Central memory CD8-positive, alpha-beta T cell (primary cell): ENCODE measurements at regions not wholly inside any gene's neighbourhood (a gene's known extent, or its start where the extent isn't known, plus 50 kb on each side); places are given as distances from the start of the nearest gene placed in this dataset.

Source experiments
- ATAC-seq: fragments of 150-1000 bp; cut with Tn5 transposase; replicated peaks from 2 replicates; pipeline ENCODE4 v1.10.0; 2022; ENCODE audit warnings: mild to moderate bottlenecking, moderate FRiP score, moderate number of reproducible peaks; ENCODE audit not compliant: poor library complexity, severe bottlenecking; ENCODE audit errors: extremely low read depth
- DNase-seq, 2 donors: peaks; one replicate each; pipeline ENCODE4 v3.0.0; 2021; ENCODE audit warnings: low spot score in 2 of 2
- H3K27ac Mint-ChIP-seq: one replicate; pipeline ENCODE4 v1.8.0; 2022; ENCODE audit warnings: low read depth, mild to moderate bottlenecking, moderate library complexity, mixed read lengths
- H3K27me3 Mint-ChIP-seq: one replicate; pipeline ENCODE4 v1.8.0; 2022; ENCODE audit warnings: mixed read lengths
- H3K36me3 Mint-ChIP-seq: one replicate; pipeline ENCODE4 v1.8.0; 2022; ENCODE audit warnings: mild to moderate bottlenecking, moderate library complexity, mixed read lengths; ENCODE audit not compliant: insufficient read depth
- H3K4me1 Mint-ChIP-seq: one replicate; pipeline ENCODE4 v1.8.0; 2022; ENCODE audit warnings: mixed read lengths
- H3K4me3 Mint-ChIP-seq: one replicate; pipeline ENCODE4 v1.8.0; 2022; ENCODE audit warnings: mild to moderate bottlenecking, moderate library complexity, mixed read lengths
- H3K9me3 Mint-ChIP-seq: one replicate; pipeline ENCODE4 v1.8.0; 2022; ENCODE audit warnings: mixed read lengths

DNA sequence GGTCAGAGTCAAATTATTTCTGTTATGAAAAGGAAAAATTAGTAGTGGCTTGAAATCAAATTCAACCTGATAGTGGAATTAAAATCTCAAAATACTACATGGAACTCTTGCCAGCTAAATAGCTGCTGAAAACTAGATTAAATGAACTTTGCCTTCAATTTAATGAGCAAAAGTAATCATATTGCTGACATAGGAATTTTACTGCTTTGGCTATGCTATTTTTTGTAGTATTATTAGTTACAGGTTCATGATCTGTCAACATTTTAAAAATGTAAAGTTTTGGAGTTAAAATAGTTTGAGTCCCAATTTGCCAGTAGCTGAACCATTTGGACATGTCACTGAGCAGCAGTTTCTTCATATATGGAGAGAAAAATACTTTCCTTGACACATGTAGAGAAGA, 81.4 kb downstream of the RERGL start:
- Mint-ChIP-seq H3K27me3 (no peaks in the 10 kb centered on the region), H3K4me1 (no peaks in the 10 kb centered on the region)
- no peak for DNase-seq

DNA sequence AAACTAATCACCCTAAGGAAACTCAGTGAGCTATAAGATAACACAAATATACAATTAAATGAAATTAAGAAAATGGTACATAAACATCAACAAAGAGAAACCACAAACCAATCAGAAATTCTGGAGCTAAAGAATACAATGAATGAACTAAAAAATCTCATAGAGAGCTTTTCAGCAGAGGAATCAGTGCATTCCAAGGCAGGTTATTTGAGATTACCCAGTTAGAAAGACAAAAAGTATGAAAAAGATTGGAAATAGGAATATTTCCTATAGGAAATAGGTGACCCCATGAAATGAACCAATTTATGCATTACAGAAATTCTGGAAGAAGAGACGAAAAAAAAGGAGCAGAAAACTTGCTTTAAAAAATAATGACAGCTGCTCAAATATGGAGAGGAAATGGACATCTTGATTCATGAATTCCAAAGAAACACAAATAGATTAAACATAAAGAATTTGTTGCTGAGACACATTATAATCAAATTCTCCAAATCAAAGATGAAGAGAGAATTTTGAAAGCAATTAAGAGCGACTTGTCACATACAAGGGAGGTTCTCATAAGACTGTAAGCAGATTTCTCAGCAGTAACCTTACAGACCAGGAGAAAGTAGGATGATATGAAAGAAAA, 90.7 kb downstream of the RERGL start:
- ATAC-seq (no peak), DNase-seq (no peak)
- Mint-ChIP-seq H3K4me3 (no peak overlapping the region), H3K4me1 (no peaks in the 10 kb centered on the region), H3K36me3 (no peaks in the 10 kb centered on the region), H3K9me3 (peaks cover 24% of the 10 kb centered on the region), H3K27me3 (no peaks in the 10 kb centered on the region), H3K27ac (no peak overlapping the region)

More for the DNA sequence above, 81.4 kb downstream of the RERGL start:
- Mint-ChIP-seq H3K27ac (no peak overlapping the region), H3K9me3 (peaks cover 20% of the 10 kb centered on the region), H3K36me3 (no peaks in the 10 kb centered on the region), H3K4me3 (no peak overlapping the region)
- no peak for ATAC-seq

DNA sequence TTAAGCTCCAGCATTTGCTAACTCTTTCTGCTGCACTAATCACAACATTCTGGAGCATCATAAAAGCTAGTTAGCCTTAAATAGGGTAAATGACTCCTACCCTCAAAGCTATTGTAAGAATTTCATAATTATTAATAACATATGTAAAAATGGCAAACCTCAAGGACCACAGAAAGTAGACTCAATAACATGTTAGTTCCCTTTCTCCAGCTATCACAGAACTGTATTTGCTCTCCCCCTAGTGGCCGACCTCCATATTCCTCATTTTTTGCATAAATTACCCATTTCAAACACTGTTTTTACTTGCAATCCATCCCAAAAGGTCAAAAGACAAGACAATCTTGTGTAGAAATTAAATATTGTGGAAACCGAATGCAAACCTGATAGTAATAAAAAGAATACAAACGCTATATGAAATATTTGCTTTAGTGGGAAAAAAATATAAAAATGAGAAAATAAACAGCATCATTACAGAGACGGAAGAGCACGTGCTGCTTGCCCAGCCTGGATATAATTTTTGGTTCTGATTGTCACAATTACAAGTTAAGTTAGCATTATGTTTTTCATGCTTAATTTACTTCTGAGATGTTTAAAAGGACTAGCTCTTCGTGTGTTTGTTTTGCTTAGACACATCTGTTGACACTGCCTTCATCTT, 97.9 kb downstream of the RERGL start:
- no peak for ATAC-seq
- H3K27me3 Mint-ChIP-seq = no peaks in the 10 kb centered on the region
- no peak for DNase-seq
- H3K4me3 Mint-ChIP-seq = no peak overlapping the region
- H3K4me1 Mint-ChIP-seq = no peaks in the 10 kb centered on the region
- H3K9me3 Mint-ChIP-seq = peaks cover 8% of the 10 kb centered on the region
- no peak overlapping the region for H3K27ac Mint-ChIP-seq
- no peaks in the 10 kb centered on the region for H3K36me3 Mint-ChIP-seq

GRCh38 chr12:17982556-17982955, 107.4 kb downstream of the RERGL start:
- H3K4me1 Mint-ChIP-seq = no peaks in the 10 kb centered on the region
- no peak overlapping the region for H3K27ac Mint-ChIP-seq
- H3K4me3 Mint-ChIP-seq = no peak overlapping the region
- H3K36me3 Mint-ChIP-seq = no peaks in the 10 kb centered on the region
- peaks cover 5% of the 10 kb centered on the region for H3K9me3 Mint-ChIP-seq
- ATAC-seq (no peak), DNase-seq (no peak)
- H3K27me3 Mint-ChIP-seq = no peaks in the 10 kb centered on the region

DNA sequence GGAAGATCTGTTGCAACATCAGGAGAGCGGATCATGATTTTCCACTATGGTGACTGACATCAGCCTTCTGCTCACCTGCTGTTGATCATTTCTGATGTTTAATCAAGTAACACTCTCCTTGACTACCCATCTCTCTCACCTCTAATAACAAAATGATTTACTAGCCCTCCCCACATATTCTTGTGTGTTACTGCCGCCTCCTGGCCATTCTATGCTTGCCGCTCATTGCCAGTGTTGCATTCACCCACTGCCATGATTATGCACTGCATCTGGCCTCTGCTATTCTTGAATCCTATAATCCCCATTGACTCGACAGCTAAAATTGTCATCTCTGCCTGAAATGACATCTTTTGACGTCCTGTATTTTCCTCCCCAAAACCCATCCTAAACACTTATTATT, 113.8 kb downstream of the RERGL start:
- ATAC-seq = no peak
- no peak for DNase-seq
- Mint-ChIP-seq H3K27ac (no peak overlapping the region), H3K36me3 (peaks cover 2% of the 10 kb centered on the region), H3K27me3 (no peaks in the 10 kb centered on the region), H3K4me3 (no peak overlapping the region), H3K4me1 (no peaks in the 10 kb centered on the region), H3K9me3 (peaks cover 7% of the 10 kb centered on the region)

GRCh38 chr12:17975763-17976162, 114.2 kb downstream of the RERGL start:
- DNase-seq (no peak), ATAC-seq (no peak)
- Mint-ChIP-seq H3K36me3 (peaks cover 2% of the 10 kb centered on the region), H3K9me3 (peaks cover 7% of the 10 kb centered on the region), H3K27me3 (no peaks in the 10 kb centered on the region), H3K4me1 (no peaks in the 10 kb centered on the region), H3K4me3 (no peak overlapping the region), H3K27ac (no peak overlapping the region)

GRCh38 chr12:17975239-17975638, 114.8 kb downstream of the RERGL start:
- no peaks in the 10 kb centered on the region for H3K27me3 Mint-ChIP-seq
- H3K36me3 Mint-ChIP-seq = peaks cover 2% of the 10 kb centered on the region
- H3K27ac Mint-ChIP-seq = no peak overlapping the region
- H3K9me3 Mint-ChIP-seq = peaks cover 7% of the 10 kb centered on the region
- DNase-seq (no peak), ATAC-seq (no peak)
- no peak overlapping the region for H3K4me3 Mint-ChIP-seq
- no peaks in the 10 kb centered on the region for H3K4me1 Mint-ChIP-seq

- Mint-ChIP-seq H3K36me3 (no peaks in the 10 kb centered on the region), H3K9me3 (peaks cover 17% of the 10 kb centered on the region), H3K4me1 (no peaks in the 10 kb centered on the region), H3K27me3 (no peaks in the 10 kb centered on the region), H3K4me3 (no peak overlapping the region), H3K27ac (no peak overlapping the region)
- ATAC-seq (no peak), DNase-seq (no peak)
These were observed 118.1 kb downstream of the RERGL start for GRCh38 chr12:17971850-17972249.

DNA sequence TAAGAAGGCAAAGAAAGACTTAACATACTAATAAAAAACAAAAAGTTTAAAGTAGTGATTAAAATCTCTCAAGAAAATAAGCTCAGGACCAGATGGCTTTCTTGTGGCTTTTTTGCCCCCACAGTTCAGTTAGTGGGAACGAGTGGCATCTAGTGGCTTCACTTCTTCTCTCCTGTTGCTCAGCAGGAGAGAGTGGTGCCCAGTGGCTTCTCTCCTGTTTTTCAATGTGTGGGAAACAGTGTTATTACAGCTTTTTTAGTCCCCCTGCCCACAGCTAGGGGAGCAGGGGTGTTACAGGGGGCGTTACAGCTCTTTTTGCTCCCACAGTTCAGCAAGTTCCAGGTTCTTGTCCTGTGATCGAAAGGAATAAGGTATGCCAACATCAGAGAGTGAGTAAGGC, 135.2 kb downstream of the RERGL start:
- Mint-ChIP-seq H3K27me3 (no peaks in the 10 kb centered on the region), H3K36me3 (no peaks in the 10 kb centered on the region), H3K9me3 (peaks cover 15% of the 10 kb centered on the region), H3K4me3 (no peak overlapping the region), H3K27ac (no peak overlapping the region), H3K4me1 (no peaks in the 10 kb centered on the region)
- ATAC-seq (no peak), DNase-seq (no peak)

GRCh38 chr12:17950898-17951297, 139.1 kb downstream of the RERGL start:
- Mint-ChIP-seq H3K9me3 (peaks cover 19% of the 10 kb centered on the region), H3K27ac (no peak overlapping the region), H3K36me3 (no peaks in the 10 kb centered on the region), H3K4me1 (no peaks in the 10 kb centered on the region), H3K4me3 (no peak overlapping the region), H3K27me3 (no peaks in the 10 kb centered on the region)
- no peak for DNase-seq
- ATAC-seq = no peak

DNA sequence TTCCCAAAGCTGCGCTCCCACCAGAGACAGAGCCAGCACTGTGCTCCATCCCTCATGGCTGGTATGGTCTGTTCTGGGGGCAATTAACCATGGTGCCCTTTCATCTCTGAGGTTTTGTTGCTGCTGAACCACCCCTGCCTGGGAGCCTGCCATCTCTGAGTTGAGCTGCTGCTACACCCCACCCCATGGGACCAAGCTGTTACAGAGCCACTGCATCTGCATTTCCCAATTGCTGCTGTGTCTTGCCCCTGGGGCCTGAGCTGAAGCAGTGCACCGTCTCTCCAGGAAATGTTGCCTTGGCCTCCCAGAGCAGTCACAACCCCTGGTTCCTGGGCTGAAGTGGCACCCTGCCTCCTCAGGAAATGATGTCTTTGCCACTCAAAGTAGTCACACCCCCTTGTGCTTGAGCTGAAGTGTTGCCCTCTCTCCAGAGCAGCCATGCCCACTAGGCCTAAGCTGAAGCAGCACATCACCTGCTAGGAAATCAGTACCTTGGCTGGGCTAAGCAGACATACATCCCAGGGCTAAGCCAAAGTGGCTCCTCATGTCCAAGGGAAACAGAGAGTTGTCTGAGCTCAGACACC, 140.3 kb downstream of the RERGL start:
- H3K27me3 Mint-ChIP-seq = no peaks in the 10 kb centered on the region
- H3K4me3 Mint-ChIP-seq = no peak overlapping the region
- H3K9me3 Mint-ChIP-seq = peaks cover 19% of the 10 kb centered on the region
- DNase-seq = no peak
- no peak overlapping the region for H3K27ac Mint-ChIP-seq
- H3K4me1 Mint-ChIP-seq = no peaks in the 10 kb centered on the region
- no peak for ATAC-seq
- no peaks in the 10 kb centered on the region for H3K36me3 Mint-ChIP-seq

DNA sequence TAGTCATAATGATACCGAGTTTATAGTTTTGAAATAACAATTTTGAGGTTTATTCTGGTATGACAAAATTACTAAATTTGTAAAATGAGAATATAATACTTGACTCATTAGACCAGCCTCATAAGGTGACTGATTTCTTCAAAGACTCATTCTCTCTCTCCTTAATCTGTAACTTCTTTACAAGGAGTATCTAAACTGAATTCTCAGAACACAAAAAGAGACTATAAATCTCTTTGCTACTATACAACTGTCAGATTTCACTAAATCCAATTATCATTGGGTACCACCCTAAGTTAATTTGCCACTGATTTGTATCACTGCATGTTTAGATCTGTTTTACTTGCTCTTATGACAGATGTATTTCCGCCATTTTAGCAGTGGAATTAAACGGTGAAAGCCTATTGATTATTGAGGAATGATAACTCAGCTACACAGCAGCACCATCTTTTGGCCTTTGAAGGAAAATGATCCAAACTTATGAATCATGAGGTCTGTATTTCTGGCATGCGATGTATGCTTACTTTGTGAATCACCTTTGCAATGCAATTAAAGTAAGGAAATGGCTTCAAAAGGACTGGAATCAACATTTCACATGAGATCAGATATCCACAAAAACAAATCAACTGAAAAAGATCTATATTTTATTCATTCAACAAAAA, 161.2 kb downstream of the RERGL start:
- DNase-seq (no peak), ATAC-seq (no peak)
- H3K27ac Mint-ChIP-seq = no peak overlapping the region
- H3K4me1 Mint-ChIP-seq = no peaks in the 10 kb centered on the region
- no peak overlapping the region for H3K4me3 Mint-ChIP-seq
- no peaks in the 10 kb centered on the region for H3K36me3 Mint-ChIP-seq
- H3K9me3 Mint-ChIP-seq = peaks cover 18% of the 10 kb centered on the region
- no peaks in the 10 kb centered on the region for H3K27me3 Mint-ChIP-seq

GRCh38 chr12:17918013-17918412, 172.0 kb downstream of the RERGL start:
- no peaks in the 10 kb centered on the region for H3K36me3 Mint-ChIP-seq
- no peaks in the 10 kb centered on the region for H3K27me3 Mint-ChIP-seq
- H3K4me3 Mint-ChIP-seq = no peak overlapping the region
- DNase-seq (no peak), ATAC-seq (no peak)
- no peaks in the 10 kb centered on the region for H3K4me1 Mint-ChIP-seq
- H3K9me3 Mint-ChIP-seq = peaks cover 9% of the 10 kb centered on the region
- no peak overlapping the region for H3K27ac Mint-ChIP-seq
